HG03103 (cell line): ENCODE measurements at regions not wholly inside any gene's neighbourhood (a gene's known extent, or its start where the extent isn't known, plus 50 kb on each side); places are given as distances from the start of the nearest gene placed in this dataset.

Source experiments
- ATAC-seq: cut with Tn5 transposase; IDR thresholded peaks from one replicate; pipeline ENCODE4 v1.9.1; 2021; ENCODE audit warnings: low read depth; ENCODE audit not compliant: unreplicated experiment

- ATAC-seq, result no peak
Observed at GRCh38 chr15:46178138-46178537, 543.3 kb downstream of the SQOR start.

GRCh38 chr15:46207341-46207740, 572.5 kb downstream of the SQOR start:
- ATAC-seq, result no peak

GRCh38 chr15:46213551-46213950, 578.7 kb downstream of the SQOR start:
- no peak for ATAC-seq

GRCh38 chr15:46222826-46223225, 588.0 kb downstream of the SQOR start:
- no peak for ATAC-seq

GRCh38 chr15:46229263-46229662, 594.4 kb downstream of the SQOR start:
- ATAC-seq, result no peak

- no peak for ATAC-seq
Observed at GRCh38 chr15:46231786-46232185, 597.0 kb downstream of the SQOR start.

GRCh38 chr15:46232471-46232870, 597.6 kb downstream of the SQOR start:
- no peak for ATAC-seq

GRCh38 chr15:46242935-46243334, 608.1 kb downstream of the SQOR start:
- no peak for ATAC-seq

GRCh38 chr15:46251903-46252302, 617.1 kb downstream of the SQOR start:
- ATAC-seq, result no peak

GRCh38 chr15:46258056-46258455, 623.2 kb downstream of the SQOR start:
- no peak for ATAC-seq

- no peak for ATAC-seq
Observed at GRCh38 chr15:46260937-46261336, 626.1 kb downstream of the SQOR start.

GRCh38 chr15:46265664-46266347, 631.0 kb downstream of the SQOR start:
- no peak for ATAC-seq

- no peak for ATAC-seq
Observed at GRCh38 chr15:46266661-46267060, 631.8 kb downstream of the SQOR start.

- no peak for ATAC-seq
Observed at GRCh38 chr15:46270481-46271147, 635.8 kb downstream of the SQOR start.

GRCh38 chr15:46275701-46276100, 640.9 kb downstream of the SQOR start:
- no peak for ATAC-seq

GRCh38 chr15:46277451-46277850, 642.6 kb downstream of the SQOR start:
- ATAC-seq, result no peak

- ATAC-seq, result no peak
Observed at GRCh38 chr15:46278062-46278461, 643.2 kb downstream of the SQOR start.

- ATAC-seq, result no peak
Observed at GRCh38 chr15:46278486-46279090, 643.8 kb downstream of the SQOR start.

GRCh38 chr15:46280762-46281542, 646.1 kb downstream of the SQOR start:
- ATAC-seq, result no peak

GRCh38 chr15:46293550-46293949, 658.7 kb downstream of the SQOR start:
- no peak for ATAC-seq

- ATAC-seq, result no peak
Observed at GRCh38 chr15:46296002-46296401, 661.2 kb downstream of the SQOR start.
